ENCODE measurements at regions not wholly inside any gene's neighbourhood (a gene's known extent, or its start where the extent isn't known, plus 50 kb on each side); places are given as distances from the start of the nearest gene placed in this dataset.

DNA sequence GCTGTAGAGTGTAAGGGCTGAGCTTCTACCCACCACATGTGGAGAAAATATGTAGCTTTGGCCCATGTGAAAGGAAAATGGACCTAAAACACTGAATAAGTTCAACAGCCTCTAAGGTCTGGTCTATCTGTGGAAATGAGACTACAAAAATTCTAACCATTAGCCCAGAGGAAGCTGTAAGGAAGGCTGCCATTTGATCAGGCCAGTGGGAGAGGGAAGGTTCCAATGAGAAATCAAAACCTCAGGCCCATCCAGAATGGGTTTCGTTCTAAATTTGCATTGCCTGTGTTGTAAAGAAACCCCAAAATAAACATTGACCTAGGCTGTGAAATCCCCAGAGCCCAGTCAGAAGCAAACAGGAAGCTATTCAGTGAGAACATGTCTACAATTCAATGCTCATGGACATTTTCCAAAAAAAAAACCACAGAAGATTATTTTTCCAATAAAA, 320.4 kb upstream of the SLC7A11 start:
- TF ChIP-seq CTBP1 (IDR thresholded peaks at IDR 0.05; ENCODE audit: borderline replicate concordance): no peak
- TF ChIP-seq L3MBTL2 (conservative IDR thresholded peaks at IDR 0.05): no peak
- no peak for TF ChIP-seq HDGF (IDR thresholded peaks at IDR 0.05; ENCODE audit: borderline replicate concordance)
- no peak for TF ChIP-seq SUZ12 (IDR thresholded peaks at IDR 0.05)
- ChIA-PET CTCF (interaction anchor here (0.7 to 0.8 kb wide), 2 partner anchors 14 to 47 kb away, joined by 3 read pairs; no protein-coding TSS in a partner anchor), POLR2A (no interaction called here)
- no peak for DNase-seq (ENCODE audit: extremely low spot score)

DNA sequence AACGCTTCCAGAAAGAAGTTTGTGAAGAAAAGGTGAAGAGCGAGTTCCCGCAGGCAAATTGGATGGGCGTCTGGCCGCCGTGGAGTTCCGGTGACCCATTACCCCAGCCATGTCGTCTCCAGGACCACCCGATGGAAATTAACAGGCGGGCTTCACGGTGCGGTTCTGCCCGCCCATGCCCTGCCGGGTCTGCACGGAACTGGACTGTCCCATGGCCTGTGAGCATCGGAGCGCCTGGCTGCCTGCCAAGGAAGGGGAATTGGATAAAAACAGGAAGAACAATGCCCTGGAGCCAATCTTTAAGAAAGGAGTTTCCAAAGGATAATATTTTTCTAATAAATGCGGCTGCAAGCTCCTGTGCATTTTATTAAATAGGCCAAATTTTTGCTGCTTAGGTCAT, 319.8 kb upstream of the SLC7A11 start:
- DNase-seq (ENCODE audit: extremely low spot score): no peak
- CTCF ChIA-PET: interaction anchor here (0.7 to 0.8 kb wide), 2 partner anchors 15 to 47 kb away, joined by 3 read pairs; no protein-coding TSS in a partner anchor
- POLR2A ChIA-PET: no interaction called here
- TF ChIP-seq FOXA1 (IDR thresholded peaks at IDR 0.05) (no peak), ARNT (IDR thresholded peaks at IDR 0.05) (no peak), ELF4 (IDR thresholded peaks at IDR 0.05) (no peak), TARDBP (IDR thresholded peaks at IDR 0.05) (no peak), L3MBTL2 (conservative IDR thresholded peaks at IDR 0.05) (no peak), HDGF (IDR thresholded peaks at IDR 0.05; ENCODE audit: borderline replicate concordance) (no peak), ZNF384 (IDR thresholded peaks at IDR 0.05) (no peak), BHLHE40 (IDR thresholded peaks at IDR 0.05; ENCODE audit: borderline replicate concordance) (no peak), FOXM1 (IDR thresholded peaks at IDR 0.05; ENCODE audit: borderline replicate concordance) (no peak), FOXK2 (IDR thresholded peaks at IDR 0.05) (no peak)
- TF ChIP-seq, protein P1, sequence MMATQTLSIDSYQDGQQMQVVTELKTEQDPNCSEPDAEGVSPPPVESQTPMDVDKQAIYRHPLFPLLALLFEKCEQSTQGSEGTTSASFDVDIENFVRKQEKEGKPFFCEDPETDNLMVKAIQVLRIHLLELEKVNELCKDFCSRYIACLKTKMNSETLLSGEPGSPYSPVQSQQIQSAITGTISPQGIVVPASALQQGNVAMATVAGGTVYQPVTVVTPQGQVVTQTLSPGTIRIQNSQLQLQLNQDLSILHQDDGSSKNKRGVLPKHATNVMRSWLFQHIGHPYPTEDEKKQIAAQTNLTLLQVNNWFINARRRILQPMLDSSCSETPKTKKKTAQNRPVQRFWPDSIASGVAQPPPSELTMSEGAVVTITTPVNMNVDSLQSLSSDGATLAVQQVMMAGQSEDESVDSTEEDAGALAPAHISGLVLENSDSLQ (IDR thresholded peaks at IDR 0.05): no peak

DNA sequence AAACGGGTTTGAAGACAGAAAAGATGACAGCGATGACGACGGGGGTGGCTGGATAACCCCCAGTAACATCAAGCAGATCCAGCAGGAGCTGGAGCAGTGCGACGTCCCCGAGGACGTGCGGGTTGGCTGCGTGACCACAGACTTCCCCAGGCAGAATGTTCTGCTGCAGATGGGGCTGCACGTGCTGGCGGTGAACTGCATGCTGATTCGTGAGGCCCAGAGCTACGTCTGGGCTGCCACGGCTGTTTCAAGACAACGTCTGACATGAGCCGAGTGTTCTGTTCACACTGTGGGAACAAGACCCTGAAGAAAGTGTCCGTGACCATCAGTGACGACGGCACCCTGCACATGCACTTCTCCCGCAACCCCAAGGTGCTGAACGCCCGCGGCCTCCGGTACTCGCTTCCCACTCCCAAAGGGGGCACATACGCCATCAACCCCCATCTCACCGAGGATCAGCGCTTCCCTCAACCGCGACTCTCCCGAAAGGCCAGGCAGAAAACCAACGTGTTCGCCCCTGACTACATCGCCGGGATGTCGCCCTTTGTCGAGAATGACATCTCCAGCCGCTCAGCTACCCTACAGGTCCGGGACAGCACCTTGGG, 319.2 kb upstream of the SLC7A11 start:
- ChIA-PET POLR2A (no interaction called here), CTCF (no interaction called here)
- no peak for DNase-seq (ENCODE audit: extremely low spot score)
- TF ChIP-seq, protein P1 (IDR thresholded peaks at IDR 0.05): no peak
- TF ChIP-seq FOXK2 (IDR thresholded peaks at IDR 0.05) (no peak), ELF4 (IDR thresholded peaks at IDR 0.05) (no peak), L3MBTL2 (conservative IDR thresholded peaks at IDR 0.05) (no peak), SP1 (IDR thresholded peaks at IDR 0.05) (no peak), HDGF (IDR thresholded peaks at IDR 0.05; ENCODE audit: borderline replicate concordance) (no peak), FOXM1 (IDR thresholded peaks at IDR 0.05; ENCODE audit: borderline replicate concordance) (no peak), BHLHE40 (IDR thresholded peaks at IDR 0.05; ENCODE audit: borderline replicate concordance) (no peak), SUZ12 (IDR thresholded peaks at IDR 0.05) (no peak), CTBP1 (IDR thresholded peaks at IDR 0.05; ENCODE audit: borderline replicate concordance) (no peak), FOXA1 (IDR thresholded peaks at IDR 0.05) (no peak), NFRKB (IDR thresholded peaks at IDR 0.05) (no peak), TARDBP (IDR thresholded peaks at IDR 0.05) (no peak), LEF1 (IDR thresholded peaks at IDR 0.05; ENCODE audit: borderline replicate concordance) (no peak), ARNT (IDR thresholded peaks at IDR 0.05) (no peak)

DNA sequence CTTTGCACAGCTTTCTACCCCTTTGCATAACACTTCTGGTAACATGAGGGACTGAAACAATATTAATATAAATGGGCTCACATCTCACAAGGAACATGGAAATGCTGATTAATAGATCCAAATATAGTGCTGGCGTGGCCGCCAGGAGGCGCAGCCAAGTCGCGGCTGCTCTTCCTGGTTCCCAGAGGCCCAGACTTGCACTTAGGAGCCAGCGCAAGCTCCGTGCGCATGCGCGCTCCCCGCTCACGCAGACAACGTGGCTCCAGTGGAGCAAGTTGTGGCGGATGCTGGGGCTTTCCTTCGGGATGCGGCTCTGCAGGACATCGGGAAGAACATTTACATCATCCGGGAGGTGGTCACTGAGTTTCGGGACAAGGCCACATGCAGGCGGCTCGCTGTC, 318.3 kb upstream of the SLC7A11 start:
- ChIA-PET CTCF (no interaction called here), POLR2A (no interaction called here)
- DNase-seq (ENCODE audit: extremely low spot score): no peak
- no peak for TF ChIP-seq FOXA1 (IDR thresholded peaks at IDR 0.05)
- no peak for TF ChIP-seq ZNF384 (IDR thresholded peaks at IDR 0.05)
- TF ChIP-seq ARNT (IDR thresholded peaks at IDR 0.05): no peak
- TF ChIP-seq CTBP1 (IDR thresholded peaks at IDR 0.05; ENCODE audit: borderline replicate concordance): no peak
- TF ChIP-seq FOXK2 (IDR thresholded peaks at IDR 0.05): no peak
- no peak for TF ChIP-seq LEF1 (IDR thresholded peaks at IDR 0.05; ENCODE audit: borderline replicate concordance)
- no peak for TF ChIP-seq BHLHE40 (IDR thresholded peaks at IDR 0.05; ENCODE audit: borderline replicate concordance)
- TF ChIP-seq ELF4 (IDR thresholded peaks at IDR 0.05): no peak
- TF ChIP-seq L3MBTL2 (conservative IDR thresholded peaks at IDR 0.05): no peak
- TF ChIP-seq SP1 (IDR thresholded peaks at IDR 0.05): no peak
- no peak for TF ChIP-seq FOXM1 (IDR thresholded peaks at IDR 0.05; ENCODE audit: borderline replicate concordance)
- TF ChIP-seq NFRKB (IDR thresholded peaks at IDR 0.05): no peak
- no peak for TF ChIP-seq HDGF (IDR thresholded peaks at IDR 0.05; ENCODE audit: borderline replicate concordance)
- no peak for TF ChIP-seq TARDBP (IDR thresholded peaks at IDR 0.05)
- TF ChIP-seq, protein P1 (IDR thresholded peaks at IDR 0.05): no peak
- TF ChIP-seq SUZ12 (IDR thresholded peaks at IDR 0.05): no peak

DNA sequence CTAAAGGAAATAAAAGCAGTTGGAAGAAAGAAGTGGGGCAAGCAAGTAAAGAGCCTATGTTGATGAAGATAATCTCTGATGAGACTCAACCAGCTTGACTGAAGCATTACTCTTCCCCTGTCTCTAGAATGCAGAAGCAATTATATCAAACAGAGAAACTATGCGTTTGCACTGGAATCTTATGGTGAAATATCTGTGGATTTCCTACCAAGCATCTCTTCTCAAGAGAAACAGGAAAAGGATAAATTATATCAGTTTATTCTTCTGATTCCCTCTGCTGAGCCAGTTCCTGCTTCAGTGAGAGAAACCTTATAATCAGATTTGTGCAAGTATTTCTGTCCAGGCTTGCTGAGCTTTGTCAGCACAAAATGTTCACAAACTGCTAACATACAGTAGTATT, 316.7 kb upstream of the SLC7A11 start:
- no peak for TF ChIP-seq HDGF (IDR thresholded peaks at IDR 0.05; ENCODE audit: borderline replicate concordance)
- TF ChIP-seq ZNF384 (IDR thresholded peaks at IDR 0.05): no peak
- TF ChIP-seq FOXK2 (IDR thresholded peaks at IDR 0.05): no peak
- no peak for TF ChIP-seq TARDBP (IDR thresholded peaks at IDR 0.05)
- TF ChIP-seq FOXA1 (IDR thresholded peaks at IDR 0.05): no peak
- no peak for DNase-seq (ENCODE audit: extremely low spot score)
- CTCF ChIA-PET: interaction anchor here (0.6 kb wide), 2 partner anchors 14 to 21 kb away, joined by 3 read pairs; no protein-coding TSS in a partner anchor
- POLR2A ChIA-PET: no interaction called here

DNA sequence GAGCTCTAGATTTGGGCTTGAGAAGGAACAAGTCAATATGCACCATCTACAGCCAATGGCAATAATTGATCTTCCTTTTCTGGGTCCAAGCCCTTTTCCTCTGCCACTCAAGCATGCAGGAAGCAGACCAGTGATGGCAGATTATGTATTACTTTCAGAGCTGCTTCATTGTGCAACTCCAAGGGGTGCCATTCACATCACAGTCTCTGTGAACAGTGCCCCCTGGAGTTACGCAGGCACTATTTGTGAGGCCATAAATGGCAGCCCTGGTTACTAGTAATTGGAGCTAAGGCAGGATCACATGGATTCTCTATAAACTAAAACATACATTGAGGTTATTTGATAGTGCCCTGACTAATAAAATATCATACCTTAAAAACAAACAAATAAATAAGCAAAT, 313.4 kb upstream of the SLC7A11 start:
- POLR2A ChIA-PET: no interaction called here
- CTCF ChIA-PET: interaction anchor here (0.6 to 1.3 kb wide), 7 partner anchors 10 to 1691 kb away, joined by 3 to 5 read pairs (median 3); no protein-coding TSS in a partner anchor
- DNase-seq (ENCODE audit: extremely low spot score): peak; percentile 11
- TF ChIP-seq, protein P1 (IDR thresholded peaks at IDR 0.05): no peak
- no peak for TF ChIP-seq ZNF384 (IDR thresholded peaks at IDR 0.05)
- TF ChIP-seq NFRKB (IDR thresholded peaks at IDR 0.05): no peak
- TF ChIP-seq FOXA1 (IDR thresholded peaks at IDR 0.05): no peak
- TF ChIP-seq HDGF (IDR thresholded peaks at IDR 0.05; ENCODE audit: borderline replicate concordance): no peak
- no peak for TF ChIP-seq ELF4 (IDR thresholded peaks at IDR 0.05)
- TF ChIP-seq ARNT (IDR thresholded peaks at IDR 0.05): no peak
- TF ChIP-seq SUZ12 (IDR thresholded peaks at IDR 0.05): no peak
- TF ChIP-seq SP1 (IDR thresholded peaks at IDR 0.05): no peak
- TF ChIP-seq CTBP1 (IDR thresholded peaks at IDR 0.05; ENCODE audit: borderline replicate concordance): no peak
- no peak for TF ChIP-seq LEF1 (IDR thresholded peaks at IDR 0.05; ENCODE audit: borderline replicate concordance)
- no peak for TF ChIP-seq BHLHE40 (IDR thresholded peaks at IDR 0.05; ENCODE audit: borderline replicate concordance)
- TF ChIP-seq FOXK2 (IDR thresholded peaks at IDR 0.05): no peak
- TF ChIP-seq TARDBP (IDR thresholded peaks at IDR 0.05): no peak
- TF ChIP-seq L3MBTL2 (conservative IDR thresholded peaks at IDR 0.05): no peak
- no peak for TF ChIP-seq FOXM1 (IDR thresholded peaks at IDR 0.05; ENCODE audit: borderline replicate concordance)

Measured in HEK293T (cell line).